ENCODE measurements at regions not wholly inside any gene's neighbourhood (a gene's known extent, or its start where the extent isn't known, plus 50 kb on each side); places are given as distances from the start of the nearest gene placed in this dataset.

GRCh38 chr16:89043636-89044417, 49.8 kb upstream of the ACSF3 start:
- DNase-seq: no peak
